K562 (cell line): ENCODE measurements at regions not wholly inside any gene's neighbourhood (a gene's known extent, or its start where the extent isn't known, plus 50 kb on each side); places are given as distances from the start of the nearest gene placed in this dataset.

ENCODE experiments used
- DPF2 ChIP-seq: fragments of 450-650 bp; IDR thresholded peaks from 2 replicates; pipeline ENCODE4 v1.6.1; 2016
- JUNB ChIP-seq: fragments of 450-650 bp; formaldehyde crosslinking; conservative IDR thresholded peaks from 2 replicates; pipeline ENCODE4 v1.4.0; 2020; ENCODE audit warnings: mild to moderate bottlenecking
- PHF21A ChIP-seq: fragments of 450-650 bp; IDR thresholded peaks from 2 replicates; pipeline ENCODE4 v1.6.1; 2017; ENCODE audit warnings: low read depth, borderline replicate concordance
- RNF2 ChIP-seq: sonication (generic); IDR thresholded peaks from 2 replicates; pipeline ENCODE4 v1.6.1; 2016
- SAFB ChIP-seq: fragments of 200-400 bp; formaldehyde crosslinking; IDR thresholded peaks from 2 replicates; pipeline ENCODE4 v1.6.1; 2017; ENCODE audit warnings: low read depth, low read length, borderline replicate concordance
- TSC22D4 ChIP-seq: fragments of 450-650 bp; IDR thresholded peaks from 2 replicates; pipeline ENCODE4 v1.6.1; 2016; ENCODE audit warnings: missing genetic modification characterization, missing biosample characterization, control low read depth
- XRCC4 ChIP-seq: IDR thresholded peaks from one replicate; pipeline ENCODE4 v1.6.1; 2011; ENCODE audit not compliant: insufficient read depth, insufficient read length; ENCODE audit errors: extremely low read depth
- ZNF224 ChIP-seq: sonication (generic); formaldehyde crosslinking; IDR thresholded peaks from 2 replicates; pipeline ENCODE4 v1.8.0; 2022; ENCODE audit warnings: mild to moderate bottlenecking, missing genetic modification reagents
- ZNF24 ChIP-seq: fragments of 450-650 bp; IDR thresholded peaks from 2 replicates; pipeline ENCODE4 v1.6.1; 2016
- ZNF764 ChIP-seq: fragments of 250-450 bp; sonication (Bioruptor Pico); IDR thresholded peaks from 2 replicates; pipeline ENCODE4 v1.4.0; 2020; ENCODE audit warnings: low read depth, mild to moderate bottlenecking, moderate library complexity
- TF ChIP-seq, protein P1 (sequence below): fragments of 200-800 bp; sonication (Bioruptor generic); IDR thresholded peaks from 2 replicates; pipeline ENCODE4 v1.6.1; 2017; ENCODE audit warnings: missing genetic modification characterization, missing compliant biosample characterization
- TF ChIP-seq, protein P2 (sequence below): fragments of 450-650 bp; formaldehyde crosslinking; IDR thresholded peaks from 2 replicates; pipeline ENCODE4 v1.4.0; 2022; ENCODE audit warnings: mild to moderate bottlenecking, moderate library complexity
- TF ChIP-seq, protein P3 (sequence below): fragments of 450-650 bp; formaldehyde crosslinking; conservative IDR thresholded peaks from 2 replicates; pipeline ENCODE4 v1.4.0; 2022; ENCODE audit warnings: mild to moderate bottlenecking, missing genetic modification characterization
- TF ChIP-seq, protein P4 (sequence below): fragments of 450-650 bp; IDR thresholded peaks from 2 replicates; pipeline ENCODE4 v1.6.1; 2016; ENCODE audit warnings: missing biosample characterization, missing genetic modification characterization

DNA sequence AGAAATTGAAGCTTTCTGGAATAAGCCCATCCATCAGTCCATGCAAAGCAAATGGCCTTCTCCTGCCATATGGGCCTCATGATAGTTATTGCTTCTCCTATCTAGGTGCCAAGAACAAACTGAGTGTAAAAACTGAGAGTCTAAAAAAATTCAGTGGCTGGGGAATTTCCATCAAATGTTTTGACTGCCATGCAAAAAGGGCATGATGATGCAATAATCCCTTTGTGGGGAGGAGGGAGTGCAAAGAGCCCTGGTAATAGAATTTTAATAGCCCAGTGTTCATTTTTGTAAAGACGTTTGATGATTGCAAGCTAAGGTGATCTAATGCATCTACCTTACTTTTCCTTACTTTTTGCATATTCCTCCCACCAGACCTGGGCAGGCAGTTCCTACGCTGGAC, 683.7 kb downstream of the EPM2A start (continued):
- TF ChIP-seq, protein P1, sequence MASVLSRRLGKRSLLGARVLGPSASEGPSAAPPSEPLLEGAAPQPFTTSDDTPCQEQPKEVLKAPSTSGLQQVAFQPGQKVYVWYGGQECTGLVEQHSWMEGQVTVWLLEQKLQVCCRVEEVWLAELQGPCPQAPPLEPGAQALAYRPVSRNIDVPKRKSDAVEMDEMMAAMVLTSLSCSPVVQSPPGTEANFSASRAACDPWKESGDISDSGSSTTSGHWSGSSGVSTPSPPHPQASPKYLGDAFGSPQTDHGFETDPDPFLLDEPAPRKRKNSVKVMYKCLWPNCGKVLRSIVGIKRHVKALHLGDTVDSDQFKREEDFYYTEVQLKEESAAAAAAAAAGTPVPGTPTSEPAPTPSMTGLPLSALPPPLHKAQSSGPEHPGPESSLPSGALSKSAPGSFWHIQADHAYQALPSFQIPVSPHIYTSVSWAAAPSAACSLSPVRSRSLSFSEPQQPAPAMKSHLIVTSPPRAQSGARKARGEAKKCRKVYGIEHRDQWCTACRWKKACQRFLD (CRISPR knock-in tag) = no peak
- TF ChIP-seq, protein P2, sequence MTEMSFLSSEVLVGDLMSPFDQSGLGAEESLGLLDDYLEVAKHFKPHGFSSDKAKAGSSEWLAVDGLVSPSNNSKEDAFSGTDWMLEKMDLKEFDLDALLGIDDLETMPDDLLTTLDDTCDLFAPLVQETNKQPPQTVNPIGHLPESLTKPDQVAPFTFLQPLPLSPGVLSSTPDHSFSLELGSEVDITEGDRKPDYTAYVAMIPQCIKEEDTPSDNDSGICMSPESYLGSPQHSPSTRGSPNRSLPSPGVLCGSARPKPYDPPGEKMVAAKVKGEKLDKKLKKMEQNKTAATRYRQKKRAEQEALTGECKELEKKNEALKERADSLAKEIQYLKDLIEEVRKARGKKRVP (CRISPR knock-in tag) = 0 out of 2 replicates have a peak, but pooled peaks have one; percentile 18
- TF ChIP-seq SAFB (no peak), PHF21A (no peak), ZNF764 (no peak), TSC22D4 (tag) (no peak), ZNF224 (no peak), DPF2 (no peak), RNF2 (no peak), ZNF24 (no peak), XRCC4 (no peak), JUNB (CRISPR knock-in tag) (no peak)
- TF ChIP-seq, protein P3, sequence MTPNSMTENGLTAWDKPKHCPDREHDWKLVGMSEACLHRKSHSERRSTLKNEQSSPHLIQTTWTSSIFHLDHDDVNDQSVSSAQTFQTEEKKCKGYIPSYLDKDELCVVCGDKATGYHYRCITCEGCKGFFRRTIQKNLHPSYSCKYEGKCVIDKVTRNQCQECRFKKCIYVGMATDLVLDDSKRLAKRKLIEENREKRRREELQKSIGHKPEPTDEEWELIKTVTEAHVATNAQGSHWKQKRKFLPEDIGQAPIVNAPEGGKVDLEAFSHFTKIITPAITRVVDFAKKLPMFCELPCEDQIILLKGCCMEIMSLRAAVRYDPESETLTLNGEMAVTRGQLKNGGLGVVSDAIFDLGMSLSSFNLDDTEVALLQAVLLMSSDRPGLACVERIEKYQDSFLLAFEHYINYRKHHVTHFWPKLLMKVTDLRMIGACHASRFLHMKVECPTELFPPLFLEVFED = no peak
- TF ChIP-seq, protein P4, sequence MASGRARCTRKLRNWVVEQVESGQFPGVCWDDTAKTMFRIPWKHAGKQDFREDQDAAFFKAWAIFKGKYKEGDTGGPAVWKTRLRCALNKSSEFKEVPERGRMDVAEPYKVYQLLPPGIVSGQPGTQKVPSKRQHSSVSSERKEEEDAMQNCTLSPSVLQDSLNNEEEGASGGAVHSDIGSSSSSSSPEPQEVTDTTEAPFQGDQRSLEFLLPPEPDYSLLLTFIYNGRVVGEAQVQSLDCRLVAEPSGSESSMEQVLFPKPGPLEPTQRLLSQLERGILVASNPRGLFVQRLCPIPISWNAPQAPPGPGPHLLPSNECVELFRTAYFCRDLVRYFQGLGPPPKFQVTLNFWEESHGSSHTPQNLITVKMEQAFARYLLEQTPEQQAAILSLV (tag) = 0 out of 2 replicates have a peak, but pooled peaks have one; percentile 39
